Left lung (tissue), 4 donors: ENCODE measurements at regions not wholly inside any gene's neighbourhood (a gene's known extent, or its start where the extent isn't known, plus 50 kb on each side); places are given as distances from the start of the nearest gene placed in this dataset.
"Not testable (repeated sequence)": the region's sequence is repeated elsewhere in the genome, so short reads cannot be mapped to it uniquely, and the experiment has no call there.

Source experiments
- ATAC-seq: fragments of 200-7000 bp; cut with Tn5 transposase; one replicate; pipeline ENCODE4 v1.9.1; 2020; ENCODE audit warnings: moderate library complexity
- DNase-seq, 4 donors: peaks; one replicate each; pipeline ENCODE4 v3.0.0-alpha.2; 2013 to 2020
- H3K27ac ChIP-seq, 2 donors: fragments of 200-600 bp; sonication (generic) in 1 of 2; one replicate each; pipeline versions ENCODE4 v1.5.0 to v1.8.0; 2020 to 2021
- H3K27me3 ChIP-seq, 2 donors: fragments of 200-600 bp; sonication (generic) in 1 of 2; one replicate each; pipeline versions ENCODE4 v1.5.0 to v1.8.0; 2020 to 2021
- H3K36me3 ChIP-seq, 2 donors: fragments of 200-600 bp; sonication (generic) in 1 of 2; one replicate each; pipeline versions ENCODE4 v1.5.0 to v1.8.0; 2020 to 2021
- H3K4me1 ChIP-seq, 2 donors: fragments of 200-600 bp; one replicate each; pipeline ENCODE4 v1.8.0; 2021
- H3K4me3 ChIP-seq, 2 donors: fragments of 200-600 bp; sonication (generic) in 1 of 2; one replicate each; pipeline versions ENCODE4 v1.5.0 to v1.8.0; 2020 to 2021; ENCODE audit warnings: mild to moderate bottlenecking in 1 of 2
- H3K9me3 ChIP-seq, 2 donors: fragments of 200-600 bp; sonication (generic) in 1 of 2; one replicate each; pipeline versions ENCODE4 v1.5.0 to v1.8.0; 2020 to 2021
- intact Hi-C, 2 donors: fragments of 100-400 bp; cut with DNase I; formaldehyde crosslinking; loops; one replicate each; pipeline versions ENCODE4 v1.11.2 to v1.14.2; 2022
- TF ChIP-seq, protein P1 (sequence below), 2 donors: fragments of 200-600 bp; sonication (generic) in 1 of 2; IDR thresholded peaks; one replicate each; pipeline versions ENCODE4 v1.5.0 to v1.8.0; 2021; ENCODE audit warnings: antibody characterized with exemption in 2 of 2
- donor health status: DM: no; HTN: yes; CAD: no.
- donor health status: DM: no; HTN: no; CAD: no.

GRCh38 chr6:13868236-13868635 lies 53.9 kb upstream of the MCUR1 start:
- Histone ChIP-seq H3K27ac (no peak overlapping the region), H3K36me3 (no peaks in the 10 kb centered on the region), H3K9me3 (no peaks in the 10 kb centered on the region), H3K27me3 (no peaks in the 10 kb centered on the region), H3K4me3 (no peak overlapping the region), H3K4me1 (peaks cover 0 to 7% of the 10 kb centered on the region in 2 donors)
- intact Hi-C loops, result no loop called here
- ATAC-seq (no peak), DNase-seq (no peak)
- TF ChIP-seq, protein P1, sequence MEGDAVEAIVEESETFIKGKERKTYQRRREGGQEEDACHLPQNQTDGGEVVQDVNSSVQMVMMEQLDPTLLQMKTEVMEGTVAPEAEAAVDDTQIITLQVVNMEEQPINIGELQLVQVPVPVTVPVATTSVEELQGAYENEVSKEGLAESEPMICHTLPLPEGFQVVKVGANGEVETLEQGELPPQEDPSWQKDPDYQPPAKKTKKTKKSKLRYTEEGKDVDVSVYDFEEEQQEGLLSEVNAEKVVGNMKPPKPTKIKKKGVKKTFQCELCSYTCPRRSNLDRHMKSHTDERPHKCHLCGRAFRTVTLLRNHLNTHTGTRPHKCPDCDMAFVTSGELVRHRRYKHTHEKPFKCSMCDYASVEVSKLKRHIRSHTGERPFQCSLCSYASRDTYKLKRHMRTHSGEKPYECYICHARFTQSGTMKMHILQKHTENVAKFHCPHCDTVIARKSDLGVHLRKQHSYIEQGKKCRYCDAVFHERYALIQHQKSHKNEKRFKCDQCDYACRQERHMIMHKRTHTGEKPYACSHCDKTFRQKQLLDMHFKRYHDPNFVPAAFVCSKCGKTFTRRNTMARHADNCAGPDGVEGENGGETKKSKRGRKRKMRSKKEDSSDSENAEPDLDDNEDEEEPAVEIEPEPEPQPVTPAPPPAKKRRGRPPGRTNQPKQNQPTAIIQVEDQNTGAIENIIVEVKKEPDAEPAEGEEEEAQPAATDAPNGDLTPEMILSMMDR (IDR thresholded peaks at IDR 0.05), result no peak

DNA sequence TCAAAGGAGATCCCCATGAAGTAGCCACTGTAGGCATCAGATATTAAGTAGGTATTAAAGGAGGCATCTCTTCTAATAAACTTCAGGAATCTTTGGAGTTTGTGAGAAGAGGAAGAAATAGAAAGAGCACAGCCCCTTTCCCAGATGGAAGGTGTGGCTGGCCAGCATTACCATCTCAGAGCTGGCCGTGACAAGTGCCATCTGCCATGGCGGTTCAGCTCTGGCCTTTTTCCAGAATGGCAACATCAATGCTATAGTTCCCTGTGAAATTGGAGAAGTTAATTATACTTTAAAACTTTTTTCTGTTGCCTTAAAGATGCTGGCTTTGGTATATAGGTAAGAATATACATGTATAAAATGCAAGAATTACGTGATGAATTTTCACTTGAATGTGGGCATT lies 51.9 kb upstream of the MCUR1 start:
- no peak overlapping the region for H3K27ac ChIP-seq
- peaks cover 2 to 8% of the 10 kb centered on the region in 2 donors for H3K27me3 ChIP-seq
- no peaks in the 10 kb centered on the region for H3K9me3 ChIP-seq
- ATAC-seq (no peak), DNase-seq (no peak)
- TF ChIP-seq, protein P1 (IDR thresholded peaks at IDR 0.05), result no peak
- H3K4me1 ChIP-seq, result no peaks in the 10 kb centered on the region
- no peak overlapping the region for H3K4me3 ChIP-seq
- intact Hi-C loops, result no loop called here
- H3K36me3 ChIP-seq, result no peaks in the 10 kb centered on the region

DNA sequence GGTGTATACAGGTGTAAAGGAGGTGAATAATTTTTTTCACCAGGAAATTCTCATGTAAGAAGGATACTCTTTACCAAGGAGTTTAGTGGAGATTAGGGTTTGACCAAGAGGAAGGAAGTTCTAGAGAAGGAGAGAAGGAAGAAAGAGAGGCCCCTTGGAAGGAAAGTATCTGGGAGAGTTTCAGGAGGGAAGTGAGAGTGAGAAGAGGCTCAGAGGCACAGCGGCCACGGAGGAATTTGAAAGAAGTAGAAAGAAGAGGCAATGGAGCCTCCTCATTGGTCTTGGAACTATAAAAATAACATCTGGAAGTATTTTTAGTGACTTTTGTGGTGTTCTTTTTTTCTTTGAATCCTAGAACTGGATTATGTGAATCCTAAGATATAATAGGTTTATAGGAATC lies 50.8 kb upstream of the MCUR1 start:
- Histone ChIP-seq H3K4me3 (no peak overlapping the region), H3K4me1 (peaks cover 0 to 1% of the 10 kb centered on the region in 2 donors), H3K27me3 (peaks cover 10 to 20% of the 10 kb centered on the region in 2 donors), H3K27ac (no peak overlapping the region), H3K9me3 (peaks cover 0 to 3% of the 10 kb centered on the region in 2 donors), H3K36me3 (no peaks in the 10 kb centered on the region)
- DNase-seq, result no peak
- TF ChIP-seq, protein P1 (IDR thresholded peaks at IDR 0.05), result no peak
- no peak for ATAC-seq
- intact Hi-C loops, result no loop called here

- intact Hi-C loops, DNase-seq, H3K9me3 ChIP-seq, H3K4me1 ChIP-seq, ATAC-seq, H3K36me3 ChIP-seq, H3K4me3 ChIP-seq, H3K27ac ChIP-seq: not testable (repeated sequence)
- H3K27me3 ChIP-seq, result peaks cover 15 to 24% of the 10 kb centered on the region in 2 donors
These were observed 50.3 kb upstream of the MCUR1 start for GRCh38 chr6:13864669-13865068.
